D721Med (cell line): ENCODE measurements at regions not wholly inside any gene's neighbourhood (a gene's known extent, or its start where the extent isn't known, plus 50 kb on each side); places are given as distances from the start of the nearest gene placed in this dataset.

Experiments
- DNase-seq: peaks from one replicate; pipeline ENCODE4 v3.0.0; 2011; ENCODE audit warnings: low spot score; ENCODE audit not compliant: insufficient read length
- FAIRE-seq: peaks from 2 replicates; lab custom pipeline; 2011; peaks lifted over from hg19 to GRCh38; lab: Jason Lieb, UNC
- CTCF ChIP-seq: IDR thresholded peaks from 2 replicates; pipeline ENCODE4 v1.5.1; 2012; ENCODE audit warnings: mild to moderate bottlenecking, control low read depth; ENCODE audit not compliant: insufficient read depth; ENCODE audit errors: missing control alignments

- DNase-seq (no peak), FAIRE-seq (no peak)
- TF ChIP-seq CTCF: no peak
Observed at GRCh38 chr5:74421377-74421776, 219.2 kb downstream of the ENC1 start.

GRCh38 chr5:74420947-74421346 is 219.6 kb downstream of the ENC1 start:
- no peak for FAIRE-seq
- TF ChIP-seq CTCF: no peak
- no peak for DNase-seq

- DNase-seq: no peak
- no peak for FAIRE-seq
- TF ChIP-seq CTCF: no peak
Observed at GRCh38 chr5:74420220-74420619, 220.3 kb downstream of the ENC1 start.

- no peak for TF ChIP-seq CTCF
Observed at GRCh38 chr5:74419468-74419867, 221.1 kb downstream of the ENC1 start.

GRCh38 chr5:74418709-74419108 is 221.8 kb downstream of the ENC1 start:
- no peak for TF ChIP-seq CTCF
- FAIRE-seq: no peak
- no peak for DNase-seq

More at GRCh38 chr5:74419468-74419867, 221.1 kb downstream of the ENC1 start:
- FAIRE-seq (no peak), DNase-seq (no peak)

- peak; percentile 95 for FAIRE-seq
- DNase-seq: no peak
- no peak for TF ChIP-seq CTCF
Observed at GRCh38 chr5:74418261-74418660, 222.3 kb downstream of the ENC1 start.

- TF ChIP-seq CTCF: no peak
- DNase-seq (no peak), FAIRE-seq (peak; percentile 76)
Observed at GRCh38 chr5:74415695-74416102, 224.8 kb downstream of the ENC1 start.
